SIG-M5 treated with dmso at 0.1 percent for 504 hours (cell line): ENCODE measurements at regions not wholly inside any gene's neighbourhood (a gene's known extent, or its start where the extent isn't known, plus 50 kb on each side); places are given as distances from the start of the nearest gene placed in this dataset.

Source experiments
- DNase-seq: peaks from one replicate; lab custom pipeline; 2025; ENCODE audit not compliant: unreplicated experiment; lab: John Stamatoyannopoulos, UW

GRCh38 chr12:23433121-23433520 is 516.3 kb downstream of the SOX5 start:
- no peak for DNase-seq

GRCh38 chr12:23434154-23434553 is 515.3 kb downstream of the SOX5 start:
- DNase-seq, result no peak

GRCh38 chr12:23446746-23447145 is 502.7 kb downstream of the SOX5 start:
- DNase-seq, result no peak

GRCh38 chr12:23450810-23451209 is 498.7 kb downstream of the SOX5 start:
- no peak for DNase-seq

- no peak for DNase-seq
These were observed 494.2 kb downstream of the SOX5 start for GRCh38 chr12:23455283-23455682.

- no peak for DNase-seq
These were observed 490.8 kb downstream of the SOX5 start for GRCh38 chr12:23458640-23459039.

- no peak for DNase-seq
These were observed 486.9 kb downstream of the SOX5 start for GRCh38 chr12:23462546-23462945.

- no peak for DNase-seq
These were observed 486.3 kb downstream of the SOX5 start for GRCh38 chr12:23463172-23463571.

- no peak for DNase-seq
These were observed 485.1 kb downstream of the SOX5 start for GRCh38 chr12:23464241-23464812.

- no peak for DNase-seq
These were observed 477.0 kb downstream of the SOX5 start for GRCh38 chr12:23472329-23472971.

- DNase-seq, result no peak
These were observed 476.4 kb downstream of the SOX5 start for GRCh38 chr12:23473071-23473470.

- no peak for DNase-seq
These were observed 475.0 kb downstream of the SOX5 start for GRCh38 chr12:23474438-23474976.
